C4-2B (cell line): ENCODE measurements at regions not wholly inside any gene's neighbourhood (a gene's known extent, or its start where the extent isn't known, plus 50 kb on each side); places are given as distances from the start of the nearest gene placed in this dataset.

ENCODE experiments used
- CTCF ChIP-seq: fragments of 450-650 bp; conservative IDR thresholded peaks from 2 replicates; pipeline ENCODE4 v1.5.1; 2017; ENCODE audit warnings: mild to moderate bottlenecking
- ZFX ChIP-seq: fragments of 450-650 bp; IDR thresholded peaks from 2 replicates; pipeline ENCODE4 v1.6.1; 2017

DNA sequence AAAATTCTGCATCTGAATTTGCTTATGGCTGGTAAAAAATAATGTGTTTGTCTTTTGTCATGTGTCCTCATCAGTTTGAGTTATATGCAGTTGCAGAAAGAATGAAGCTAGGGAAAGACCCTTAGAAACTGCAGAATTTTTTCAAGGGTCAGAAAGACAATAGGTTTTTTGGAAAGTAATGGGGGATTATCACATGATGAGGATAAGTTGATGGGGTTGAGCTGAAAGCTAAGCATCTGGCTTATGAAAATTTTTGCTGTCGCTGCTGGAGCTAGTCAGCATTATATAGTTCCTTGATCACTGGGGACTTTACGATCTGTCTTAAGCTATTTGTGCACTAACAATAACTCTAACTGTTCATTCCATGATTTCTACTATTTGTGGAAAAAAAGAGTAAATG lies 331.7 kb downstream of the PPARGC1A start:
- TF ChIP-seq CTCF (no peak), ZFX (no peak)
